Right renal pelvis (tissue), 4 donors: ENCODE measurements at regions not wholly inside any gene's neighbourhood (a gene's known extent, or its start where the extent isn't known, plus 50 kb on each side); places are given as distances from the start of the nearest gene placed in this dataset.
"Not testable (repeated sequence)": the region's sequence is repeated elsewhere in the genome, so short reads cannot be mapped to it uniquely, and the experiment has no call there.

ENCODE experiments used
- DNase-seq, 4 donors: peaks; one replicate each; pipeline ENCODE4 v3.0.0-alpha.2; 2013; ENCODE audit warnings: low read depth in 4 of 4, low spot score in 3 of 4, missing footprints in 1 of 4

GRCh38 chr3:56928379-56929068, 126.8 kb upstream of the ARHGEF3 start:
- no peak for DNase-seq

DNA sequence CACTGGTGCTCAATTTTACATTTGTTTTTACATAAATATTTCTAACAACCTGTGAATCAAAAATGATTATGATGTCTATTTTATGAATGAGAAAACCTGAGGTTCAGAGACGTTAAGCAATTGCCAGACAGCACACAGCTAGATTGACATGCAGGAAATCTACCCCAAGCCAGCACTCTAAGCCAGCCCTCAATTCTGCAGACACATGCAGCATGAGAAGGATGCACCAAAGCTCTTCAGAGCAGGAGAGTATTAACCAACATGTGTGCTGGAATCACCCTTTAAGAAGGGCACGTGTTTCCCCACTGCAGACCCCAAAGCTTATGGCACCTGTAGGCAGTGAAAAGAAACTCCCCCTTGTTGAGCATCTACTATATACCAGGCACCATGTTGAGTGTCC, 126.1 kb upstream of the ARHGEF3 start:
- no peak for DNase-seq

GRCh38 chr3:56926947-56927282, 125.2 kb upstream of the ARHGEF3 start:
- no peak for DNase-seq

DNA sequence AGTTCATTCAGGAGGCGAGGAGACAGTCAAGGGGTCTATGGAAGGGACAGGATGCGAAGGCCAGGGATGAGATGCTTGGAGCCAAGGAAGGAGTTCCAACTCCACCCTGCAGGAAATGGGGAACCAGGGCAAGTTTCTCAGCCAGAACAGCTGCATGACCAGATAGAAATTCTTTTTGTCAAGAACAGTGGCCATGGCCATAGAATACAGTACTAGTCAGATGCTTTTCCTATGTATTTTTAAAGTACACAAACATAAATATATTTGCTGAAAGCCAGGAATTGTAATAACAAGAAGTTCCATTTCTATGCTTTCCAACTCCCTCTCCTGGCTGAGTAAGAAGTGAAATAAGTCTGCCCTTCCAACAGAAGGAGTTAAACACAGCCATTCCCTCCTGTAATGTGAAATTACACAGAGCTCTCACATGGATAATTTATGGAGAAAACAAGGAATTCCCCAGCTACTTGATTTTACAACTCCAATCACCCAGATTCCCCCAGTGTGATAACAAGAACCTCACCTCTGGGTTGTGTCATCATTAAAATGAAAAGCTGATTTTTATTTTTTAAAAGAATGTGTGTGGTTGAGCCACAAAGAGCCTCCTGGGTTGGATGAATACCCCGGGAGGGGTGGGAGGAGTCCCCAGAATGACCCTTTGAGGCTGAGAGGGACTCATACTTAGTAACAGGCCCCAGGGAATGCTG, 124.6 kb upstream of the ARHGEF3 start:
- no peak for DNase-seq

DNA sequence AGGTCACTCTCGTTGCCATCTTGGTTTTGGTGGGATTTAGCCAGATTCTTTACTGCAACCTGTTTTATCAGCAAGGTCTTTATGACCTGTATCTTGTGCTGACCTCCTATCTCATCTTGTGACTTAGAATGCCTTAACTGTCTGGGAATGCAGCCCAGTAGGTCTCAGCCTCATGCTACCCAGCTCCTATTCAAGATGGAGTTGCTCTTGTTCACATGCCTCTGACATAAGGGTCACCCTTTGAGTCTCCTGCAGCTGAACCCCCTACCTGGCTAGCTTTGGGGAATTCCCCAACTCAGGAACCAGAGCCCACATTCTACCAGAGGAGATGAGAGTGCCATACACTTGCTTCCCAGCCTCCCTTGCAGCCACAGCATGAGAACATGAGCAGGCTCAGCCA, 123.0 kb upstream of the ARHGEF3 start:
- DNase-seq = not testable (repeated sequence)

GRCh38 chr3:56923526-56924224, 121.9 kb upstream of the ARHGEF3 start:
- DNase-seq = no peak

GRCh38 chr3:56921573-56922453, 120.1 kb upstream of the ARHGEF3 start:
- no peak for DNase-seq

DNA sequence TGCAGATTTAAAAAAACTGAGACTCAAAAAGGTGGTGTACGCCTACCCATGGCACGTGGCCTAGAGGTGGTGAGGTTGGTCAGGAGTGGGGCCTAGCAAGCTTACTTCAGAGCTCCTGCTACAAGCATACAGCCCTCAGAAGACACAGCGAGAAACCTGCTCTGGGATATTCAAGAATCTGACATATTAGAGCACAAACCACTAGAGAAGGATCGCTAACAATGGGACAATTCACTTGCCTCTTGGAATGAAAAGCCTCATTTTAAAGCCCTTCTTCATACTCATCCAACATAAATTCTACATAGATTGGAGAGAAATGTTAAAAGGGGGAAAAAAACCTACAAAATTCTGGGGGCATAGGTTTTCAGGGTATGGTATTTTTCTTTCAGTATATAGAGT, 118.0 kb upstream of the ARHGEF3 start:
- no peak for DNase-seq

DNA sequence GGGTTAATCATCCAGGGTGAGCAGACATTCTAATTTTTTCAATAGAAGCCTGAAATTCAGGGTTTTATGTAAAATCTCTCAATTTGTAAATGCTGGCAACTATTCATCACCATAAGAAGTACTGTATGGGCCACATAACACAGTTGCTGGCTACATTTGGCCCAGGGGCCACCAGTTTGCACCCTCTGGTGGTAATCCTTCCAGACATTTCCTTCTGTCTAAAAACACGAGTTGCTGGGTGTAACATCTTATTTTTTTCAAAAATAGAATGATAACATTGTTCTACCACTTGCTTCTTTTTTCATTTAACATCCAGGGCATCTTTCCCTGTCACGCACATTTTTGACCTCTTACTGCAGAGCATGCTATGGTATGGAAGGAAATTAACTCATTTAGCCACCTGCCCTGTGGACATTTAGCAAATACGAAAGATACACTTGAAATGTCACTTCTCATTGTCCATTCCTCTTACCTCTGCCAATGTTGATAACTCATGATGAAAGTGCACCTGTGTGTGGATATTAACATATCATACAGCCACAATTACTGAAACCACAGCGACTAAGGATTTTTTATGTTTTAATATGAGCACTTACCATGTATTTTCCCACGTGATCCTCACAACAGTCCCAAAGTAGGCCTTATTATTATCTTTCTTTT, 117.5 kb upstream of the ARHGEF3 start:
- no peak for DNase-seq

- no peak for DNase-seq
Measured at GRCh38 chr3:56918111-56918568, 116.4 kb upstream of the ARHGEF3 start.

DNA sequence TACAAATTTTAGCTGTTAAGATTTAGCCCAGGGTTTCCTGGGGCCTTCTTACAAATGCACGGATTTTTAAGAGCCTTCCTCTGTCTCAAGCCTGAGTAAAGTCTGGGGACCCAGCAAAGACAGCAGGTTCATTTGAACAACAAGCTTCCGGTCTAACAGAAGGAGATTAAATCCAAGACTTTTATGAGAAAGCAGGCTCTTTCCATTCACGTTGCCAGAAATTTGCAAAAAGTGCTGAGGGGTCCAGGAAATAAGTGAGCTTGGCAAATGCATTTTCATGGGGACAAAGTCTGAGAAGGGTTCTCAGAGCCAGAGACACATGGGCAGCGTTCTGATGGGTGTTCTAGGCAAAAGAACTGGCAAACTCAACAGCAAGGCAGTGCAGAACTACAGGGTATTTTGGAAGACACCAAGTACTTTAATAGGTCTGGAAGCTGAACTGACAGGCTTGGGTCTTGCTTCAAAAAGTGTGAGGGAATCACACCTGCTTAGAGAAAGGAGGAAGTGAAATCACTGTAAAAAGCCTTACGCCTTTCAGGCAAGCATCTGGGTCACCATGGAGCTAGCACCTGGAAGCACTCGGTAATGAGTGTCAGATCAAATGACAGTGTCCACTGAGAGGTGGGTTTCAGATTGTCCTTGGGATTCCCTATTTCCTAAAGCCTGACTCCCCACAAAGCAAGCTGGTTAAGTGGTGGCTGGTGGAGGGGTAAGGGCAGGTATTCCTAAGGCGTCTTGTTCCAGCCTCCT, 115.8 kb upstream of the ARHGEF3 start:
- DNase-seq = no peak

GRCh38 chr3:56916716-56917360, 115.1 kb upstream of the ARHGEF3 start:
- DNase-seq = no peak

DNA sequence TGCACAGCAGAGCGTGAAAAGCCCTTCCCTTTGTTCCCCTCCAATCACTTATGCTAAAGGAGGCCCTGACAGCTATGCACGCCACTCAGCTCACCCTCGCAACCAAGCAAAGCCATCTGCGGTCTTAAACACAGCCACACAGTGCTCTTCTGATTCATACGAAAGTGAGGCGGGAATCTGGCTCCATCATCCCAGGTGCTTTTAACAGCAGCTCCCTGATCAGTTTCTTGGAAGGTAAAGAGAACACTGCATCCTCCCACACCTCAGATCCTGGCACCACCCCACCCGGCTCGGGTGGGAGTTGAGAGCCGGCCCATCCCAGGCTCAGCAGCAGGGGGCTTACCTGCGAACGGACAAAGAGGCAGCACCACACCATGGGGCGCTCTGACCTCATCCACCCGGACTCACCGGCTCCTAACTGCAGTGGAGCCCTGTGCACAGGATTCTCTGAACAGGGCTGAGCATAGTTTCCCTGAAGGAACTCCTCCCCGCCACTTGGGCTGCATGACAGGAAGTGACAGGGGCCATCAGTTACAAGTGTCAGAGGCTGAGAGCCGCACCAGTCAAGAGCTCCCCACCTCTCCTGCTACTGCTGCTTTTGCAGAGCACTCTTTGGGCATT, 114.3 kb upstream of the ARHGEF3 start:
- DNase-seq = no peak

DNA sequence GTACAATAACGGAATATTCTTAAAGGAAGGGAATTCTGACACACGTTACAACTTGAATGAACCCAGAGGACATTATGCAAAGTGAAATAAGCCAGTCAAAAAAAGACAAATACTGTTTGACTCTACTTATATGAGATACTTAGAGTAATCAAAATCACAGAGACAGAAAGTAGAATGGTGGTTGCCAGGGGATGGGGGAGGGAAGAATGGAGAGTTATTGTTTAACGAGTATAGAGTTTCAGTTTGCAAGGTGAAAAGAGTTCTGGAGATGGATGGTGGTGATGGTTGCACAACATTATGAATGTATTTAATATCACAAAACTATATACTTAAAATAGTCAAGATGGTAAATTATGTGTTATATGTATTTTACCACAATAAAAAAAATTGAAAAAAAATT, 112.9 kb upstream of the ARHGEF3 start:
- DNase-seq = no peak

GRCh38 chr3:56911363-56911762, 109.6 kb upstream of the ARHGEF3 start:
- no peak for DNase-seq

DNA sequence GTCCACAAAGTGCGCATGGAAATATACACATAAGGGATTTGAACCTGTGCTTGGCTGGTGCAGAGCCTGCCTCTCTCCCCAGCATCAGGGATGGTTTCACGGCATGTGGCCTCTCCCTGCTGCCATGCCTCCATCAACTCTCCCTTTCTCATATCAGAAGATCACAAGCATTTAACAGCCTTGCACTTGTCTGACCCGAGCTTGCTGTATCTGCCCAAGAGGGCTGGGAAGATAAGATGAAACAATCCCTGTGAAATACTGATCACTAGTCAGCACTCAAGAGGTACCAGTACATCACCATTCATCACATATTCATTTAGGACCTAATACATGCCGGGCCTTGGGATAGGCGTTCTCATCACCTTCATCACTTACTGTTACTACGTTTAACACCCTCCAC, 107.6 kb upstream of the ARHGEF3 start:
- DNase-seq = no peak

GRCh38 chr3:56908004-56908403, 106.3 kb upstream of the ARHGEF3 start:
- no peak for DNase-seq

DNA sequence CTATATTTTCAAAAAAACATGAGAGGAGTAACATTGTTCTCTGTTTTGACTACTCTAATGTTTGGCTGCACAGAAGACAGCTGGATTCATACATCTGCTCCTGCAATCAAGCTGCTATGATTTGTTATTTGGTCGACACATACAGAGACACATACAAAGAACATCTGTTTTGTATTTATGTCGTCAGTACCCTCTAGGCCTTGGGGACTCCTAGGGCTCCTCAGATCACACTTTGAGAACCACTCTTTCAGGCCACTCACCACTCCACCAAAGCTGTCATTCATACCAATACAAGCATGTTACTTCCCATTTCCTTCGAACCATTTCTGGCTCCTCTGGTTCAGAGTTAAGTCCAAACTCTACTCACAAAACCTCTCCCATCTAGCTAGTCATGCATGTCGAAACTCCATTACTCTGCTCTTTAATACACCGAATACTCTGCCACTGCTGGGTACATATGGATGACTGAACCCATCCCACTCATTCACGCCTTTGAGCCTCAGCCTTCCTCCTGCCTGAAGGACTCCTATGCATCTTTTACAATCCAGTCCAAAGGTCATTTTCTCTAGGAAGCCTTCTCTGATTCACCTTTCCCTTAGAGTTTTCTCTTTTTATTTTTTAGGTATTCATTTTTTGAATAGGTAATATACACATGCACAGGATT, 102.9 kb upstream of the ARHGEF3 start:
- no peak for DNase-seq
